PC-9 (cell line): ENCODE measurements at regions not wholly inside any gene's neighbourhood (a gene's known extent, or its start where the extent isn't known, plus 50 kb on each side); places are given as distances from the start of the nearest gene placed in this dataset.

Experiments used
- BruUV-seq: library from RNA; stranded (reverse); fragments of 400-500 nt; replicated peaks from 2 replicates; lab custom pipeline; 2021; lab: Mats Ljungman, UMichigan
- CTCF ChIA-PET: fragments of 300-600 bp; sonication (Branson Sonifier 250); formaldehyde crosslinking; loops from one replicate; lab custom pipeline; 2022; ENCODE audit warnings: antibody characterized with exemption; lab: Charles Lee
- POLR2A ChIA-PET: fragments of 300-600 bp; sonication (Branson Sonifier 250); formaldehyde crosslinking; loops from one replicate; lab custom pipeline; 2022; ENCODE audit warnings: antibody characterized with exemption; ENCODE audit not compliant: unreplicated experiment; lab: Charles Lee
- DNase-seq, 2 experiments: peaks; one replicate each; pipeline versions ENCODE4 v3.0.0 to v3.0.0-alpha.2; 2015 to 2022; ENCODE audit warnings: mixed read lengths in 1 of 2
- H2AFZ ChIP-seq: fragments of 200-600 bp; sonication (generic); 2 replicates; pipeline ENCODE4 v1.8.1; 2017; ENCODE audit warnings: antibody characterized with exemption
- H3F3A ChIP-seq: fragments of 200-600 bp; sonication (generic); 2 replicates; pipeline ENCODE4 v1.8.1; 2017; ENCODE audit warnings: antibody characterized with exemption, mild to moderate bottlenecking, low read depth; ENCODE audit not compliant: insufficient read depth
- H3K27ac ChIP-seq: fragments of 200-600 bp; sonication (generic); 2 replicates; pipeline ENCODE4 v1.6.1; 2016; ENCODE audit warnings: mixed run types
- H3K27me3 ChIP-seq: fragments of 200-600 bp; sonication (generic); 2 replicates; pipeline ENCODE4 v1.6.1; 2016; ENCODE audit warnings: low read depth, mixed run types; ENCODE audit not compliant: insufficient read depth
- H3K36me3 ChIP-seq: fragments of 200-600 bp; sonication (generic); 2 replicates; pipeline ENCODE4 v1.6.1; 2016; ENCODE audit warnings: low read depth, mixed run types
- H3K4me1 ChIP-seq: fragments of 200-600 bp; sonication (generic); replicated peaks from 2 replicates; pipeline ENCODE4 v1.6.1; 2016; ENCODE audit warnings: mixed run types; ENCODE audit not compliant: insufficient read depth
- H3K4me2 ChIP-seq: fragments of 200-600 bp; sonication (generic); 2 replicates; pipeline ENCODE4 v1.6.1; 2017; ENCODE audit warnings: mixed run types
- H3K4me3 ChIP-seq: fragments of 200-600 bp; sonication (generic); 2 replicates; pipeline ENCODE4 v1.6.1; 2016; ENCODE audit warnings: mixed run types
- H3K79me2 ChIP-seq: fragments of 200-600 bp; sonication (generic); 2 replicates; pipeline ENCODE4 v1.6.1; 2017; ENCODE audit warnings: low read depth, mixed run types
- H3K9me2 ChIP-seq: fragments of 200-600 bp; sonication (generic); 2 replicates; pipeline ENCODE4 v1.8.1; 2017; ENCODE audit warnings: mild to moderate bottlenecking; ENCODE audit not compliant: insufficient read depth
- H3K9me3 ChIP-seq: fragments of 200-600 bp; sonication (generic); 2 replicates; pipeline ENCODE4 v1.8.1; 2016; ENCODE audit warnings: low read depth; ENCODE audit not compliant: insufficient read depth
- H4K20me1 ChIP-seq: fragments of 200-600 bp; sonication (generic); 2 replicates; pipeline ENCODE4 v1.8.1; 2017; ENCODE audit not compliant: insufficient read depth
- EZH2 ChIP-seq: fragments of 200-600 bp; sonication (generic); IDR thresholded peaks from 2 replicates; pipeline ENCODE4 v1.8.0; 2017; ENCODE audit warnings: antibody characterized with exemption, low read depth
- intact Hi-C: fragments of 100-400 bp; cut with micrococcal nuclease; formaldehyde crosslinking; loops from one replicate; pipeline ENCODE4 v1.10.0; 2022; ENCODE audit not compliant: unreplicated experiment
- TF ChIP-seq, protein P1 (sequence below): fragments of 200-600 bp; sonication (generic); conservative IDR thresholded peaks from 2 replicates; pipeline ENCODE4 v1.6.1; 2017; ENCODE audit warnings: mixed run types, antibody characterized with exemption, mild to moderate bottlenecking, moderate library complexity

DNA sequence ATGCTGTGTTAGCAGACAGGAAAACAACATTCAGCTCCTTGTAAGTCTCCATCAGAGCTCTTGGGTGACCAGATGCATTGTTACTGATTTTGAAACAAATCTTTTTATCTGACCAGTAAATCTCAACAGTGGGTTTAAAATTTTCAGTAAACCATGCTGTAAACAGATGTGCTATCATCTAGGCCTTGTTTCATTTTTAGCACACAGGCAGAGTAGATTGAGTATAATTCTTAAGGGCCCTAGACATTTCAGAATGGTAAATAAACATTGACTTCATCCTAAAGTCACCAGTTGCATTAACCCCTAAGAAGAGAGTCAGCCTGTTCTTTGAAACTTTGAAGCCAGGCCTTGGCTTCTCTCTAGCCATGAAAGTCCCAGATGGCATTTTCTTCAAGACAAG is 237.2 kb upstream of the BMP2 start:
- TF ChIP-seq, protein P1, sequence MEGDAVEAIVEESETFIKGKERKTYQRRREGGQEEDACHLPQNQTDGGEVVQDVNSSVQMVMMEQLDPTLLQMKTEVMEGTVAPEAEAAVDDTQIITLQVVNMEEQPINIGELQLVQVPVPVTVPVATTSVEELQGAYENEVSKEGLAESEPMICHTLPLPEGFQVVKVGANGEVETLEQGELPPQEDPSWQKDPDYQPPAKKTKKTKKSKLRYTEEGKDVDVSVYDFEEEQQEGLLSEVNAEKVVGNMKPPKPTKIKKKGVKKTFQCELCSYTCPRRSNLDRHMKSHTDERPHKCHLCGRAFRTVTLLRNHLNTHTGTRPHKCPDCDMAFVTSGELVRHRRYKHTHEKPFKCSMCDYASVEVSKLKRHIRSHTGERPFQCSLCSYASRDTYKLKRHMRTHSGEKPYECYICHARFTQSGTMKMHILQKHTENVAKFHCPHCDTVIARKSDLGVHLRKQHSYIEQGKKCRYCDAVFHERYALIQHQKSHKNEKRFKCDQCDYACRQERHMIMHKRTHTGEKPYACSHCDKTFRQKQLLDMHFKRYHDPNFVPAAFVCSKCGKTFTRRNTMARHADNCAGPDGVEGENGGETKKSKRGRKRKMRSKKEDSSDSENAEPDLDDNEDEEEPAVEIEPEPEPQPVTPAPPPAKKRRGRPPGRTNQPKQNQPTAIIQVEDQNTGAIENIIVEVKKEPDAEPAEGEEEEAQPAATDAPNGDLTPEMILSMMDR, result no peak
- no peak for TF ChIP-seq EZH2
- BruUV-seq, result no TSS peak
- DNase-seq, result no peak
- Histone ChIP-seq H3K4me3 (no peak overlapping the region), H3K79me2 (no peaks in the 10 kb centered on the region), H3K4me1 (no peaks in the 10 kb centered on the region), H3K27ac (no peak overlapping the region), H3K9me2 (no peaks in the 10 kb centered on the region), H3K27me3 (0 out of 2 replicates have a peak, but pooled peaks cover 5% of the 10 kb centered on the region), H4K20me1 (no peaks in the 10 kb centered on the region), H3F3A (no peaks in the 10 kb centered on the region), H3K9me3 (no peaks in the 10 kb centered on the region), H3K4me2 (no peak overlapping the region), H3K36me3 (no peaks in the 10 kb centered on the region), H2AFZ (no peak overlapping the region)
- ChIA-PET CTCF (no interaction called here), POLR2A (no interaction called here)
- intact Hi-C loops, result no loop called here

DNA sequence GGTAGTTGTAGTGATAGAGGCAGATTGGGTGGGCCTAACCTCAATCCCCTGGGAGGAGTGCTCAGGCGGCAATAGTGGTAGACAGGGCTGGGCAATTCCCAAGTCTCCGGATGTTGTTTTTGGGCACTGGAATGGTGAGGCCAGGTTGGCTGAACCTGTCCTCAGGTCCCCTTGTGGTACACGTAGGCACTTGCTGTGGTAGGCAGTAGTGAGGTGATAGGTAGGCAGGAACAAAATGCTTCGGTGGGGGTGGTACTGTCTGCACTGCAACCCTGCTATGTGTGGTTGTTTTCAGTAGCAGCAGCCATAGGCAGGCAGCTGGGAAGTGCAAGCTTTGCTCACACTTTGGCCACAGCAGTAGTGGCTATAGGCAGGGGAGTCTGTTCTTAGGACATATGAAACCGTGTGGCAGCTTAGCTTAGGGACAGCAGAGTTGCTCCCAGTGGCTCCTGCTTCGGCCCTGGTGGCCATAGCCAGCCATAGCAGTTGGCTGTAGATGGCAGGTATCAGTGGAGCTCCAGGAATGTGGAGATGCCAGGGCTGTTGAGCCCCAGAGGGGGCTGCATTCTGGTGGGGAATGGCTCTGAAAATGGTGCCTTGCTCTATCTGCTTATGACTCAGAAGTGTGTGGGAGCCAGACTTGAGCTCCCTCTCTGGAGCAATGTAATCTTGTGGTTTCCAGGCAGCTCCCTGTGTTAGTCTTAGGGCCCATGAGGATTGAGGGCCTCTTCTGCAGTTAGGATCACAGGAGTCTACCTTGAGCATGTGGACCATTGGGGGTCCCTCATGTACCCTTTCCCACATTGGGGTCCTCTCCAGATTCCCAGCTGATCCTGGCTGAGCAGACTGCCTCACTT is 241.8 kb upstream of the BMP2 start:
- Histone ChIP-seq H2AFZ (no peak overlapping the region), H3K27me3 (no peaks in the 10 kb centered on the region), H3K79me2 (no peaks in the 10 kb centered on the region), H3K36me3 (no peaks in the 10 kb centered on the region), H3K4me2 (no peak overlapping the region), H3F3A (no peaks in the 10 kb centered on the region), H3K27ac (no peak overlapping the region), H3K9me3 (peaks cover 4% of the 10 kb centered on the region), H3K4me1 (no peaks in the 10 kb centered on the region), H3K9me2 (no peaks in the 10 kb centered on the region), H4K20me1 (no peaks in the 10 kb centered on the region), H3K4me3 (no peak overlapping the region)
- intact Hi-C loops, result no loop called here
- TF ChIP-seq EZH2, result no peak
- TF ChIP-seq, protein P1, result no peak; the same call in 1 of the 2 replicates
- BruUV-seq, result no TSS peak
- CTCF ChIA-PET, result no interaction called here
- no peak for DNase-seq
- POLR2A ChIA-PET, result no interaction called here

DNA sequence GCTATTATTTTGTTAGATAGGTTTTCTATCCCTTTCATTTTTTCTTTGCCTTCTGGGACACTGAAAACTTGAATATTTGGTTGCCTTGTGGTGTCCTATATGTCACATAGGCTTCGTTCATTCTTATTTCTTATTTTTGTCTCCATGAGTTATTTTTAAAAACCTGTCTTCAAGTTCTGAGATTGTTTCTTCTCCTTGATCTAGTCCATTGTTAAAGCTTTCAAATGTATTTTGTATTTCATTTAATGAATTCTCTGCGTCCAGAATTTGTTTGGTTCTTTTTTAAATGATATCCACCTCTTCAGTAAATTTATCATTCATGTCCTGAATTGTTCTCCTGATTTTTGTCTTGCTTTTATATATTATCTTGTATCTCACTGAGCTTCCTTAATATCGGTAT is 243.2 kb upstream of the BMP2 start:
- DNase-seq, result no peak
- Histone ChIP-seq H3F3A (no peaks in the 10 kb centered on the region), H3K9me2 (no peaks in the 10 kb centered on the region), H3K79me2 (no peaks in the 10 kb centered on the region), H3K27ac (no peak overlapping the region), H3K4me1 (no peaks in the 10 kb centered on the region), H3K36me3 (no peaks in the 10 kb centered on the region), H2AFZ (no peak overlapping the region), H3K4me2 (no peak overlapping the region), H3K4me3 (no peak overlapping the region), H3K9me3 (peaks cover 7% of the 10 kb centered on the region), H3K27me3 (no peaks in the 10 kb centered on the region), H4K20me1 (no peaks in the 10 kb centered on the region)
- no peak for TF ChIP-seq EZH2
- TF ChIP-seq, protein P1, result no peak
- ChIA-PET CTCF (no interaction called here), POLR2A (no interaction called here)
- intact Hi-C loops, result no loop called here
- BruUV-seq, result no TSS peak
